Hepatocyte (in vitro differentiated cells): ENCODE measurements at regions not wholly inside any gene's neighbourhood (a gene's known extent, or its start where the extent isn't known, plus 50 kb on each side); places are given as distances from the start of the nearest gene placed in this dataset.

Experiments used
- CTCF ChIP-seq: fragments of 200-600 bp; sonication (generic); IDR thresholded peaks from 2 replicates; pipeline ENCODE4 v1.5.1; 2016; ENCODE audit warnings: antibody characterized with exemption, mild to moderate bottlenecking; ENCODE audit not compliant: poor library complexity
- EZH2 ChIP-seq: fragments of 200-600 bp; sonication (generic); IDR thresholded peaks from 2 replicates; pipeline ENCODE4 v1.6.1; 2016; ENCODE audit warnings: antibody characterized with exemption, mild to moderate bottlenecking, borderline replicate concordance
- EZH2phosphoT487 ChIP-seq: fragments of 200-600 bp; sonication (generic); IDR thresholded peaks from one replicate; pipeline ENCODE4 v1.6.1; 2018; ENCODE audit warnings: antibody characterized with exemption, mild to moderate bottlenecking, low read depth, moderate library complexity; ENCODE audit not compliant: unreplicated experiment, severe bottlenecking

DNA sequence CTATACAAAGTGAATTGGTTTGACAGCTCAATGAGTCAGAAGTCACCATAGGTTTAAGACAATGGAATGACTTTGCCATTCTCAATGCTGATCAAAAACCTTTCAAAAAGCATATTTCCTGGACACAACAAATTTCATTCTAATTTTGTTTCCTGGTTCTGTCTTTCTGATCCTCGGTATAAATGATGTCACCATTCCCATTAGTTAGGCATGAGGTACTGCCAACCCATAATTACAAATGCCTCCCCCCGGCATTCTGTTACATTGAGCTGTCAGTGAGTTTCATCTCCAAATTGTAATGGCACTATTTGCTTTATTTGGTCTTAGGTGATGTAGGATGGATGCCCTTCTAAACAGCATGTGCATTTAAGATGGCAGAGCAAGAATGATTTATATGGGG, 81.7 kb upstream of the NFE2L3 start:
- TF ChIP-seq CTCF (no peak), EZH2 (no peak), EZH2phosphoT487 (no peak)
